ENCODE measurements at regions not wholly inside any gene's neighbourhood (a gene's known extent, or its start where the extent isn't known, plus 50 kb on each side); places are given as distances from the start of the nearest gene placed in this dataset.

DNA sequence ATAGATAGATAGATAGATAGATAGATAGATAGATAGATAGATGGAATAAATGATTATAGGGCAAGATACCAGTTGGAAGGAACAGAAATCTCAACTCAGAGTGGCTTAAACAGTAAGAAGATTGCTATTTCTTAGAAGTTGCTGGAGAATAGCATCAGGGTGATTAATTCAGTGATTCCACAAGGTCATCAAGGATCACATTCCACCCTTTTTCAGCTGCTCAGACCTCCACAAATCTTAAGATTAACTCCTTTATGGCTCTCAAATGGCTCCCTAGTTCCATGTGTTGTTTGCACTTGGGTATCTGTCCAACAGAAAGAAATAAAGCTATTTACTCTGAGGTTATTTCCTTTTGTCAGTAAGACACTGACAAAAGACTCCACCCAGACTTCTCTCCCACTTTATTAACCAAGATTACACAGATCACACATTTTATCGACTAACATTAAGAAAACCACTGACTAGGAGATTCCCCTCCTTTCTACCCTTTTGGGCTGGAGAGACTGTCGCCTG is 68.3 kb upstream of the KIF16B start:
- no peak overlapping the region for H3K4me3 ChIP-seq (ENCODE audit: low read depth, low read length)
- no peak for DNase-seq (ENCODE audit: low read depth)
- TF ChIP-seq, protein P1, sequence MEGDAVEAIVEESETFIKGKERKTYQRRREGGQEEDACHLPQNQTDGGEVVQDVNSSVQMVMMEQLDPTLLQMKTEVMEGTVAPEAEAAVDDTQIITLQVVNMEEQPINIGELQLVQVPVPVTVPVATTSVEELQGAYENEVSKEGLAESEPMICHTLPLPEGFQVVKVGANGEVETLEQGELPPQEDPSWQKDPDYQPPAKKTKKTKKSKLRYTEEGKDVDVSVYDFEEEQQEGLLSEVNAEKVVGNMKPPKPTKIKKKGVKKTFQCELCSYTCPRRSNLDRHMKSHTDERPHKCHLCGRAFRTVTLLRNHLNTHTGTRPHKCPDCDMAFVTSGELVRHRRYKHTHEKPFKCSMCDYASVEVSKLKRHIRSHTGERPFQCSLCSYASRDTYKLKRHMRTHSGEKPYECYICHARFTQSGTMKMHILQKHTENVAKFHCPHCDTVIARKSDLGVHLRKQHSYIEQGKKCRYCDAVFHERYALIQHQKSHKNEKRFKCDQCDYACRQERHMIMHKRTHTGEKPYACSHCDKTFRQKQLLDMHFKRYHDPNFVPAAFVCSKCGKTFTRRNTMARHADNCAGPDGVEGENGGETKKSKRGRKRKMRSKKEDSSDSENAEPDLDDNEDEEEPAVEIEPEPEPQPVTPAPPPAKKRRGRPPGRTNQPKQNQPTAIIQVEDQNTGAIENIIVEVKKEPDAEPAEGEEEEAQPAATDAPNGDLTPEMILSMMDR (conservative IDR thresholded peaks at IDR 0.05; ENCODE audit: low read depth, low read length): no peak

DNA sequence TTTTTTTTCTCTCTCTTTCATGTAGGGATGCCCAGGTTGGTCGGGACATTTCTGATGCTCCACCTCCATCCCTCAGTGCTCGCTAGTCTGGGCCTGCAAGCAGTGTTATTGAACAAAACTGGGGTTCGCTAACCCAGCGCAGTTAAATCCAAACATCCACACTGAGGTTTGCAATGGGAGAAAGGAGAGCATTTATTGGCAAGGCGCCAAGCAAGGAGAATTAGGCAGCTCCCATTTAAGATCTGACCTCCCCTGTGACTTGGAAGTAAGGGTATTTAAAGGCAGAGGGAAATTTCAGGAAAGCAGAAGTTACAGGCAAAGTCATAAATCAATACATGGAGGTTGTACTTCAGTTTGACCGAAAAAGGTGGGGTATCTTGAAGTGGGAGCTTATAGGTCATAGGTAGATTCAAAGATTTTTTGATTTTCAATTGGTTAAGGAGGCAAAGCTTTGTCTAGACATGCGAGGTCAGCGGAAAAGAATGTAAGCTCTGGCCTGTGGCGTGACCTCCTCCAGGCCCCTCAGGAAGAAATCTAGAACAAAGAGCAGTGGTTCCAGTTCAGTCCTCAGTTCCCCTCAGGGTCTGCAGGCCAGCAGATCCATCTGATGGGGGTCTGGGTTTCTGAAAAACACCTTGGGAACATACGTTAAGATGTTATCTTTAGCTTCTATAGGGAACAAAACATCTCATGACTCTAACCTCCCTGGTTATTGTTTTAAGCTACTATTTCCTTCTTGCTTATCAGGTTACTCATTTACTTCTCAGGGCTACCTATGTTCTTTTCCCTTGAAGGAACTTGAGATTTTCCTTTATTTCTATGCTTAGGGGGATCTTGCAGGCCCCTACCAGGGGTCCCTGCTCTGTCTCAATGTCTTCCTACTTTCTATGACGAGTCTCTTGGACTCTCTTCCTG is 66.0 kb upstream of the KIF16B start:
- no peak overlapping the region for H3K4me3 ChIP-seq (ENCODE audit: low read depth, low read length)
- TF ChIP-seq, protein P1 (conservative IDR thresholded peaks at IDR 0.05; ENCODE audit: low read depth, low read length): no peak
- DNase-seq (ENCODE audit: low read depth): peak; percentile 10

DNA sequence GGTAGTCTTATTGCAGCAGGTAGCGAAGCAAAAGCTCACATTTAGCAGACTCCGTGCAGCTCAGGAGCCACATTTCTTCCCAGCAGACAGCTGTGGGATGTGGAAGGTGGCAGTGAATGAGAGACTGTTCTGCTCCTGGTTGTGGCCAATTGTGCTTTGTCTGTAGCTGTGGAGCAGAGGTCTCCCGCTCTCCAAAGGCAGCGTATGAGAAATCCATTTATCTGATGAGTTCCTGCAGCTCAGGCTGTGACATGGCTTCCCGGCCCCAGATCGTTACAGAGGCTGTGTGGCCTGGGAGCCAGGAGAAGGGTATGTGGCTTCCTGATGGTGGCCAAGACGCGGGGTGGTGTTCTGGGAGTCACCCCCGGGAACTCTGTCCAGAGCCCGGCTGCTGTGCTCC is 64.5 kb upstream of the KIF16B start:
- no peak overlapping the region for H3K4me3 ChIP-seq (ENCODE audit: low read depth, low read length)
- no peak for DNase-seq (ENCODE audit: low read depth)
- TF ChIP-seq, protein P1 (conservative IDR thresholded peaks at IDR 0.05; ENCODE audit: low read depth, low read length): no peak

DNA sequence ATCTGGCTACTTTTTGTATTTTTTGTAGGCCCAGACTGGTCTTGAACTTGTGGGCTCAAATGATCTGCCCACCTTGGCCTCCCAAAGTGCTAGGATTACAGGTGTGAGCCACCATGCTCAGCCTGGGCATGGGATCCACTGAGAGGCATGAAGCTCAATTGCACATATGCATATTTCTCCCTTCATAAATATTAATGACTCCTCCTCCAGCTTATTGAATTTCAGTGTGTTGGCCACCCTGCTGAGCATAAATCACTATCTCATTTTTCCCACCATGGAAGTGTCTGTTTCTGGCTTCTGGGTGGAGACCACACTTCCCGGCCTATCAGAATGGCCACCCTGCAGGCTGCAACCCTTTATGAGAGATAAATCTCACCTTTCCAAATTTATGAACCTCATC is 53.6 kb upstream of the KIF16B start:
- H3K4me3 ChIP-seq (ENCODE audit: low read depth, low read length): no peak overlapping the region
- TF ChIP-seq, protein P1 (conservative IDR thresholded peaks at IDR 0.05; ENCODE audit: low read depth, low read length): no peak
- DNase-seq (ENCODE audit: low read depth): no peak

DNA sequence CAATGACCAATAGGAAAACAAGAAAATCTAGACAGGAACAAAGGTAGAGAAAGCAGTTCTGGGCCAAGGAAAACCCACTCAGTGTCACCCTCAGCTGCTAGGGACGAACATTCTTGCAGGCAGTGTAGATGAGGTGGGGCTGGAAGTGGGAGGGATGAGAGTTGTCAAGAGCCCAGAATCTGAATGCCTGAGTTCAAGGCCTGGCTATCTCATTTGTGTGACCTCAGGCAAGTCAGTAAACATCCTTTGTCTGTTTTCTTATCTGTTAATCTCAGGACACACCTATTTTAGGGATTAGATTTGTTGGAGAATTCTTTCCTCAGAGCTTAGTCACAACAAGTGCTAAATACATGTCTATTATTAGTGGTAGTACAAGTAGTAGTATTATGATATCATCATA is 50.9 kb upstream of the KIF16B start:
- no peak for DNase-seq (ENCODE audit: low read depth)
- H3K4me3 ChIP-seq (ENCODE audit: low read depth, low read length): no peak overlapping the region
- TF ChIP-seq, protein P1 (conservative IDR thresholded peaks at IDR 0.05; ENCODE audit: low read depth, low read length): no peak
